ENCODE measurements at regions not wholly inside any gene's neighbourhood (a gene's known extent, or its start where the extent isn't known, plus 50 kb on each side); places are given as distances from the start of the nearest gene placed in this dataset.
"Not testable (repeated sequence)": the region's sequence is repeated elsewhere in the genome, so short reads cannot be mapped to it uniquely, and the experiment has no call there.

- Mint-ChIP-seq H3K4me3 (peak overlapping the region; percentile 63), H3K9me3 (peaks cover 30% of the 10 kb centered on the region), H3K36me3 (ENCODE audit: low read depth) (peaks cover 21% of the 10 kb centered on the region), H3K27ac (peak overlapping the region; percentile 94), H3K4me1 (peaks cover 52% of the 10 kb centered on the region), H3K27me3 (ENCODE audit: low read depth, poor library complexity) (no peaks in the 10 kb centered on the region)
- no peak for DNase-seq
- no peak for TF ChIP-seq CTCF (IDR thresholded peaks at IDR 0.05)
Observed at GRCh38 chr3:56935811-56936210, 124.7 kb upstream of the SPATA12 start.

- not testable (repeated sequence) for H3K27me3 Mint-ChIP-seq (ENCODE audit: low read depth, poor library complexity); H3K27ac Mint-ChIP-seq; H3K4me3 Mint-ChIP-seq; DNase-seq
- Mint-ChIP-seq H3K36me3 (ENCODE audit: low read depth) (peaks cover 21% of the 10 kb centered on the region), H3K4me1 (peaks cover 54% of the 10 kb centered on the region), H3K9me3 (peaks cover 30% of the 10 kb centered on the region)
Observed at GRCh38 chr3:56934481-56934880, 126.0 kb upstream of the SPATA12 start.

GRCh38 chr3:56933803-56934202 lies 126.7 kb upstream of the SPATA12 start:
- no peak for TF ChIP-seq CTCF (IDR thresholded peaks at IDR 0.05)
- Mint-ChIP-seq H3K27me3 (ENCODE audit: low read depth, poor library complexity) (peaks cover 4% of the 10 kb centered on the region), H3K36me3 (ENCODE audit: low read depth) (peaks cover 21% of the 10 kb centered on the region)

GRCh38 chr3:56932866-56933265 lies 127.6 kb upstream of the SPATA12 start:
- no peak for TF ChIP-seq CTCF (IDR thresholded peaks at IDR 0.05)
- no peak overlapping the region for H3K27ac Mint-ChIP-seq
- peaks cover 4% of the 10 kb centered on the region for H3K27me3 Mint-ChIP-seq (ENCODE audit: low read depth, poor library complexity)
- no peak for DNase-seq
- H3K9me3 Mint-ChIP-seq = peaks cover 30% of the 10 kb centered on the region
- peaks cover 21% of the 10 kb centered on the region for H3K36me3 Mint-ChIP-seq (ENCODE audit: low read depth)
- no peak overlapping the region for H3K4me3 Mint-ChIP-seq
- H3K4me1 Mint-ChIP-seq = peaks cover 60% of the 10 kb centered on the region

More at GRCh38 chr3:56933803-56934202, 126.7 kb upstream of the SPATA12 start:
- no peak for DNase-seq
- H3K4me3 Mint-ChIP-seq = no peak overlapping the region
- H3K27ac Mint-ChIP-seq = no peak overlapping the region
- H3K4me1 Mint-ChIP-seq = peaks cover 57% of the 10 kb centered on the region
- peaks cover 30% of the 10 kb centered on the region for H3K9me3 Mint-ChIP-seq

- Mint-ChIP-seq H3K9me3 (peaks cover 30% of the 10 kb centered on the region), H3K4me1 (peaks cover 58% of the 10 kb centered on the region), H3K4me3 (no peak overlapping the region), H3K36me3 (ENCODE audit: low read depth) (peaks cover 21% of the 10 kb centered on the region), H3K27ac (no peak overlapping the region), H3K27me3 (ENCODE audit: low read depth, poor library complexity) (peaks cover 4% of the 10 kb centered on the region)
- TF ChIP-seq CTCF (IDR thresholded peaks at IDR 0.05) = no peak
- DNase-seq = no peak
Observed at GRCh38 chr3:56931836-56932235, 128.6 kb upstream of the SPATA12 start.

- no peak for TF ChIP-seq CTCF (IDR thresholded peaks at IDR 0.05)
- no peak overlapping the region for H3K4me3 Mint-ChIP-seq
- peaks cover 26% of the 10 kb centered on the region for H3K9me3 Mint-ChIP-seq
- H3K27ac Mint-ChIP-seq = no peak overlapping the region
- peaks cover 4% of the 10 kb centered on the region for H3K27me3 Mint-ChIP-seq (ENCODE audit: low read depth, poor library complexity)
- no peak for DNase-seq
- peaks cover 19% of the 10 kb centered on the region for H3K36me3 Mint-ChIP-seq (ENCODE audit: low read depth)
- peaks cover 62% of the 10 kb centered on the region for H3K4me1 Mint-ChIP-seq
Observed at GRCh38 chr3:56930706-56931105, 129.0 kb upstream of the ARHGEF3 start.

Data from nephron progenitor cell (in vitro differentiated cells).